H1 (cell line): ENCODE measurements at regions not wholly inside any gene's neighbourhood (a gene's known extent, or its start where the extent isn't known, plus 50 kb on each side); places are given as distances from the start of the nearest gene placed in this dataset.

Experiments used
- CTBP2 ChIP-seq: IDR thresholded peaks from 2 replicates; pipeline ENCODE4 v1.7.0; 2011; ENCODE audit warnings: borderline replicate concordance, mild to moderate bottlenecking, moderate library complexity, mixed read lengths, low read length; ENCODE audit not compliant: insufficient read depth, insufficient read length
- FOSL1 ChIP-seq: IDR thresholded peaks from 2 replicates; pipeline ENCODE4 v1.6.1; 2011; ENCODE audit warnings: mild to moderate bottlenecking, low read depth, low read length, moderate library complexity; ENCODE audit not compliant: insufficient read depth
- NANOG ChIP-seq: IDR thresholded peaks from 2 replicates; pipeline ENCODE4 v1.6.1; 2011; ENCODE audit warnings: low read length, low read depth, mild to moderate bottlenecking, inconsistent platforms; ENCODE audit not compliant: insufficient read depth, poor library complexity, severe bottlenecking
- POLR2AphosphoS5 ChIP-seq: IDR thresholded peaks from 2 replicates; pipeline ENCODE4 v1.6.1; 2011; ENCODE audit warnings: low read depth, low read length
- TBP ChIP-seq: IDR thresholded peaks from 2 replicates; pipeline ENCODE4 v1.6.1; 2011; ENCODE audit warnings: low read depth, low read length, improper control_type of control experiment

DNA sequence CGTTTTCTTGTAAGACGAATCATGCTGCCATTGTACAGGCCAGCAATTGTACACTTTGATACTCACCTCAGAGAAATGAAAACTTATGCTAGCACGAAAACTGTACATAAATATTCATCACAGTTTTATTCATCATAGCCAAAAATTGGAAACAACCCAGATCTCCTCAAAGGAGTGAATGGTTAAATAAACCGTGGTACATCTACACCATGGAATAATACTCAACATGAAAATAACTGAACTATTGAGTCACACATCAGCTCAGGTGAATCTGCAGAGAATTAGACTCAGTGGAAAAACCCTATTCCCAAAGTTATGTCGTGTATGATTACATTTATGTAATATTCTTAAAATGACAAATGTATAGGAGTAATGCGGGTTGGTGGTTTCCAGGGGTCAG is 251.0 kb upstream of the HDAC4 start (continued):
- TF ChIP-seq FOSL1: no peak
- TF ChIP-seq NANOG: no peak
- TF ChIP-seq TBP: no peak
- no peak for TF ChIP-seq POLR2AphosphoS5
- no peak for TF ChIP-seq CTBP2
